H1 (cell line): ENCODE measurements at regions not wholly inside any gene's neighbourhood (a gene's known extent, or its start where the extent isn't known, plus 50 kb on each side); places are given as distances from the start of the nearest gene placed in this dataset.

Experiments
- CTCF ChIA-PET: fragments of 300-600 bp; sonication (Branson Sonifier 250); formaldehyde crosslinking; loops from one replicate; lab custom pipeline; 2021; ENCODE audit not compliant: partially characterized antibody; lab: Charles Lee
- POLR2A ChIA-PET: fragments of 300-600 bp; sonication (Branson Sonifier 250); formaldehyde crosslinking; loops from one replicate; lab custom pipeline; 2021; ENCODE audit warnings: inconsistent platforms; ENCODE audit not compliant: partially characterized antibody; lab: Charles Lee
- DNase-seq, 2 experiments: peaks; one replicate each; pipeline versions ENCODE4 v3.0.0 to v3.0.0-alpha.2; 2010 to 2022; ENCODE audit warnings: low spot score in 2 of 2, low read depth in 1 of 2, mixed read lengths in 1 of 2
- FAIRE-seq: peaks from 2 replicates; lab custom pipeline; 2011; peaks lifted over from hg19 to GRCh38; lab: Jason Lieb, UNC
- H2AFZ ChIP-seq: 2 replicates; pipeline ENCODE4 v1.8.1; 2012; ENCODE audit warnings: low read length, inconsistent platforms
- H2AK5ac ChIP-seq: 2 replicates; pipeline ENCODE4 v1.6.1; 2013; ENCODE audit warnings: low read depth, low read length
- H2BK120ac ChIP-seq: replicated peaks from 2 replicates; pipeline ENCODE3; 2013; ENCODE audit warnings: low read depth, low read length, inconsistent platforms
- H2BK12ac ChIP-seq: 2 replicates; pipeline ENCODE4 v1.6.1; 2013; ENCODE audit warnings: low read depth, low read length
- H2BK15ac ChIP-seq: 2 replicates; pipeline ENCODE4 v1.6.1; 2013; ENCODE audit warnings: low read length
- H2BK20ac ChIP-seq: 2 replicates; pipeline ENCODE4 v1.6.1; 2013; ENCODE audit warnings: low read length
- H2BK5ac ChIP-seq: 2 replicates; pipeline ENCODE4 v1.6.1; 2013; ENCODE audit warnings: low read depth, low read length
- H3K14ac ChIP-seq: 2 replicates; pipeline ENCODE4 v1.6.1; 2013; ENCODE audit warnings: inconsistent platforms; ENCODE audit not compliant: insufficient read length
- H3K18ac ChIP-seq: 2 replicates; pipeline ENCODE4 v1.6.1; 2013; ENCODE audit warnings: low read length; ENCODE audit errors: extremely low read depth
- H3K23ac ChIP-seq: 2 replicates; pipeline ENCODE4 v1.6.1; 2013; ENCODE audit warnings: inconsistent platforms; ENCODE audit not compliant: insufficient read length
- H3K23me2 ChIP-seq: 2 replicates; pipeline ENCODE4 v1.6.1; 2013; ENCODE audit warnings: low read depth, low read length
- H3K27ac ChIP-seq: 2 replicates; pipeline ENCODE4 v1.6.1; 2011; ENCODE audit warnings: low read depth, low read length, inconsistent platforms
- H3K27me3 ChIP-seq, 4 experiments: replicated peaks in 1 of 4; 1 replicate in 1 of 4; 2 replicates in 3 of 4; pipeline versions ENCODE4 v1.6.1 to v1.8.1; 2011 to 2013; ENCODE audit warnings: low read length in 3 of 4, mild to moderate bottlenecking in 3 of 4, inconsistent platforms in 2 of 4, mixed read lengths in 2 of 4, moderate library complexity in 1 of 4; ENCODE audit not compliant: control insufficient read depth in 3 of 4, insufficient read depth in 3 of 4; ENCODE audit errors: extremely low read depth in 1 of 4
- H3K36me3 ChIP-seq, 4 experiments: 2 replicates each; pipeline versions ENCODE4 v1.6.1 to v1.8.1; 2011 to 2013; ENCODE audit warnings: mild to moderate bottlenecking in 4 of 4, low read length in 3 of 4, moderate library complexity in 2 of 4, control low read depth in 1 of 4, inconsistent platforms in 1 of 4; ENCODE audit not compliant: insufficient read depth in 4 of 4, control insufficient read depth in 2 of 4
- H3K4ac ChIP-seq: replicated peaks from 2 replicates; pipeline ENCODE3; 2013; ENCODE audit warnings: low read length, low read depth, mixed read lengths, inconsistent platforms; ENCODE audit not compliant: insufficient read length
- H3K4me1 ChIP-seq, 4 experiments: replicated peaks in 1 of 4; 1 replicate in 1 of 4; 2 replicates in 3 of 4; pipeline versions ENCODE4 v1.6.1 to v1.8.1; 2011 to 2013; ENCODE audit warnings: low read length in 3 of 4, inconsistent platforms in 2 of 4, mixed read lengths in 1 of 4; ENCODE audit not compliant: insufficient read depth in 4 of 4, control insufficient read depth in 3 of 4
- H3K4me2 ChIP-seq, 2 experiments: 2 replicates each; pipeline versions ENCODE4 v1.6.1 to v1.8.1; 2011 to 2013; ENCODE audit warnings: low read depth in 2 of 2, low read length in 2 of 2, control low read depth in 1 of 2, inconsistent platforms in 1 of 2, mild to moderate bottlenecking in 1 of 2; ENCODE audit not compliant: insufficient read depth in 1 of 2
- H3K4me3 ChIP-seq, 4 experiments: fragments of 200-600, 300-600 bp in 1 of 4; sonication (generic), shearing (Covaris generic), sonication (Bioruptor Twin) in 1 of 4; 2 replicates each; pipeline versions ENCODE4 v1.5.1 to v1.8.1; 2011 to 2016; ENCODE audit warnings: low read length in 4 of 4, low read depth in 3 of 4, control low read depth in 2 of 4, inconsistent platforms in 2 of 4, mild to moderate bottlenecking in 2 of 4, mixed read lengths in 1 of 4, moderate library complexity in 1 of 4; ENCODE audit not compliant: insufficient read depth in 2 of 4; ENCODE audit errors: extremely low read depth in 1 of 4
- H3K56ac ChIP-seq: replicated peaks from 2 replicates; pipeline ENCODE3; 2013; ENCODE audit warnings: low read depth, mild to moderate bottlenecking, mixed read lengths, low read length, inconsistent platforms; ENCODE audit not compliant: insufficient read length
- H3K79me1 ChIP-seq: 2 replicates; pipeline ENCODE4 v1.6.1; 2013; ENCODE audit warnings: low read depth, low read length, control low read depth
- H3K79me2 ChIP-seq, 2 experiments: 2 replicates each; pipeline versions ENCODE4 v1.6.1 to v1.8.1; 2012 to 2013; ENCODE audit warnings: low read length in 2 of 2, mild to moderate bottlenecking in 2 of 2, inconsistent platforms in 1 of 2; ENCODE audit not compliant: insufficient read depth in 2 of 2, control insufficient read depth in 1 of 2
- H3K9ac ChIP-seq, 4 experiments: replicated peaks in 1 of 4; 1 replicate in 1 of 4; 2 replicates in 3 of 4; pipeline versions ENCODE4 v1.6.1 to v1.8.1; 2011 to 2013; ENCODE audit warnings: low read depth in 3 of 4, low read length in 3 of 4, control low read depth in 2 of 4, mild to moderate bottlenecking in 2 of 4, moderate library complexity in 2 of 4, inconsistent platforms in 1 of 4; ENCODE audit errors: extremely low read depth in 1 of 4
- H3K9me3 ChIP-seq, 2 experiments: 2 replicates each; pipeline versions ENCODE4 v1.6.1 to v1.8.1; 2012 to 2013; ENCODE audit warnings: mild to moderate bottlenecking in 2 of 2, moderate library complexity in 2 of 2, control low read depth in 1 of 2, inconsistent platforms in 1 of 2, low read depth in 1 of 2, low read length in 1 of 2, mixed read lengths in 1 of 2; ENCODE audit not compliant: insufficient read depth in 2 of 2
- H4K20me1 ChIP-seq, 2 experiments: replicated peaks in 1 of 2; 2 replicates each; pipeline versions ENCODE3 to v1.8.1; 2011 to 2013; ENCODE audit warnings: inconsistent platforms in 2 of 2, low read length in 2 of 2, mild to moderate bottlenecking in 1 of 2; ENCODE audit not compliant: insufficient read depth in 2 of 2, control insufficient read depth in 1 of 2
- H4K5ac ChIP-seq: 2 replicates; pipeline ENCODE4 v1.6.1; 2013; ENCODE audit warnings: low read length, low read depth, mixed read lengths, inconsistent platforms; ENCODE audit not compliant: insufficient read length
- H4K8ac ChIP-seq: 2 replicates; pipeline ENCODE4 v1.8.0; 2013; ENCODE audit warnings: mild to moderate bottlenecking, moderate library complexity, low read length, inconsistent platforms; ENCODE audit not compliant: insufficient read depth; ENCODE audit errors: extremely low read depth
- H4K91ac ChIP-seq: replicated peaks from 2 replicates; pipeline ENCODE3; 2013; ENCODE audit warnings: low read length, mixed read lengths, inconsistent platforms; ENCODE audit not compliant: insufficient read length
- CEBPB ChIP-seq: IDR thresholded peaks from 2 replicates; pipeline ENCODE4 v1.6.1; 2012; ENCODE audit warnings: low read depth, low read length
- EGR1 ChIP-seq: IDR thresholded peaks from 2 replicates; pipeline ENCODE4 v1.6.1; 2011; ENCODE audit warnings: low read depth, low read length, borderline replicate concordance
- EP300 ChIP-seq, 2 experiments: IDR thresholded peaks; 1 replicate in 1 of 2; 2 replicates in 1 of 2; pipeline ENCODE4 v1.6.1; 2011 to 2012; ENCODE audit warnings: low read depth in 2 of 2, low read length in 2 of 2, mild to moderate bottlenecking in 2 of 2, borderline replicate concordance in 1 of 2, inconsistent platforms in 1 of 2, moderate library complexity in 1 of 2
- FOSL1 ChIP-seq: IDR thresholded peaks from 2 replicates; pipeline ENCODE4 v1.6.1; 2011; ENCODE audit warnings: mild to moderate bottlenecking, low read depth, low read length, moderate library complexity; ENCODE audit not compliant: insufficient read depth
- PHF8 ChIP-seq: fragments of 200-600 bp; sonication (generic); conservative IDR thresholded peaks from 2 replicates; pipeline ENCODE4 v1.7.1; 2012; ENCODE audit warnings: low read depth, mild to moderate bottlenecking, inconsistent platforms, low read length, moderate library complexity
- RNF2 ChIP-seq: fragments of 200-900, 300-1000 bp; sonication (generic); IDR thresholded peaks from 2 replicates; pipeline ENCODE4 v1.7.1; 2016; ENCODE audit warnings: borderline replicate concordance, low read depth, mild to moderate bottlenecking, antibody characterized with exemption, low read length; ENCODE audit not compliant: poor library complexity, severe bottlenecking; ENCODE audit errors: missing control alignments
- SP1 ChIP-seq: IDR thresholded peaks from 2 replicates; pipeline ENCODE4 v1.6.1; 2011; ENCODE audit warnings: low read depth, low read length
- TAF7 ChIP-seq: optimal IDR thresholded peaks from 2 replicates; pipeline ENCODE3; 2011; ENCODE audit warnings: low read depth, mild to moderate bottlenecking, inconsistent platforms, low read length, moderate library complexity, borderline replicate concordance
- WGBS, 2 experiments: shearing (Covaris generic) in 1 of 2; methylation state at CpG; one replicate each; pipeline versions ENCODE4 v1.1.6 to v1.1.7; 2013 to 2015; ENCODE audit warnings: low lambda C conversion rate in 2 of 2, mixed read lengths in 2 of 2, inconsistent platforms in 1 of 2, low coverage in 1 of 2, missing lambda C conversion rate in 1 of 2; ENCODE audit not compliant: insufficient replicate concordance in 2 of 2, insufficient coverage in 1 of 2, insufficient read length in 1 of 2; ENCODE audit errors: extremely low coverage in 1 of 2, missing lambda C conversion rate in 1 of 2; 5-methylcytosine and 5-hydroxymethylcytosine counted together
- TF ChIP-seq, protein P1 (sequence below): IDR thresholded peaks from 2 replicates; pipeline ENCODE4 v1.6.1; 2011; ENCODE audit warnings: low read length, improper control_type of control experiment

DNA sequence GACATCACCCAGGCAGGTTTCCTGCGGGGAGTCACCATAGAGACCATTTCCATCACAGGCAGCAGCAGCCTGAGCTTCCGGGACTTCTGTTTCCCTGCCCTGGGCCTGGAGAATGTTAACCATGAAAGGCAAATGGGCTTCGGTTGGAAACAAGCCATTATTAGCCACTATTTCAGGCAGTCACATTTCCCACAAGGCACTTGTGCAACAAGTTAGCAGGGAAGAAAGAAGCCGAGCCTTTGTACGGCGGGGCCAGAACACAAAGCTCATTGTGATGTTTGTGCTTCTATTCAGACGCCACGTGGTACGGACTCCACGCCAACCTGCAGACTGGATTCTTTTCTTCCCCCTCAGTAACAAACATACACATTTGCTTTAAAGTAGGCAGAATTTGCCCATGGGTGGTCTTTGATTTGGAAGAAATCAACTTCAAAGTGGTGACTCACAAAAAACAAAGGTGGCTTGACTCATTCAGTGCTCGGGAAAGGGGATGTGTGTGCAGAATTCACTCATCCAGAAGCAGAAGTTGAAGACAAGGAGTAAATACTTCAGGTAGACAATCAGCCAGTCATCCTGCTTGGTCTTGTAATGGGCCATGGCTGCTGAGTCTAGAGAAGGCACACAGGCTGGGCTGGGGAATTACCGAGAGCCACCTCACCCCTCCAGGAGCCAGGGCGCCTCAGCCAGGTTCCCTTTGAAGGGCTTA is 154.2 kb upstream of the PRMT8 start:
- H2BK15ac ChIP-seq: no peak overlapping the region; the same call in 1 of the 2 replicates
- H3K23me2 ChIP-seq: no peaks in the 10 kb centered on the region
- no peak overlapping the region for H3K18ac ChIP-seq
- POLR2A ChIA-PET: no interaction called here
- no peaks in the 10 kb centered on the region for H3K79me1 ChIP-seq
- no peak overlapping the region for H3K4me3 ChIP-seq
- 80% methylated on average over 9 of the region's 13 CpGs; no CpG with 5 or more reads in 1 of the 2 experiments for WGBS, 2 experiments
- H4K91ac ChIP-seq: no peak overlapping the region
- H3K56ac ChIP-seq: no peak overlapping the region
- H2BK5ac ChIP-seq: no peak overlapping the region
- CTCF ChIA-PET: interaction anchor here (0.7 to 5.9 kb wide), 6 partner anchors 12 to 255 kb away, joined by 3 to 41 read pairs (median 6); no protein-coding TSS in a partner anchor
- H3K14ac ChIP-seq: no peak overlapping the region
- H3K4ac ChIP-seq: no peak overlapping the region
- H4K20me1 ChIP-seq: no peaks in the 10 kb centered on the region
- H2BK12ac ChIP-seq: no peak overlapping the region
- no peak overlapping the region for H2BK120ac ChIP-seq
- H3K4me2 ChIP-seq: no peak overlapping the region
- H3K27me3 ChIP-seq: peaks cover 0 to 1% (median 0%) of the 10 kb centered on the region in 4 experiments; a peak in 1 of 7 replicates
- DNase-seq (no peak), FAIRE-seq (no peak)
- H3K9ac ChIP-seq: no peak overlapping the region
- H2BK20ac ChIP-seq: no peak overlapping the region
- H4K5ac ChIP-seq: no peak overlapping the region
- H3K9me3 ChIP-seq: no peaks in the 10 kb centered on the region
- peaks cover 4 to 19% (median 8%) of the 10 kb centered on the region in 4 experiments for H3K4me1 ChIP-seq
- H3K79me2 ChIP-seq: no peaks in the 10 kb centered on the region
- no peak overlapping the region for H2AFZ ChIP-seq
- no peak overlapping the region for H3K23ac ChIP-seq
- no peaks in the 10 kb centered on the region for H3K36me3 ChIP-seq
- H4K8ac ChIP-seq: no peak overlapping the region; the same call in 1 of the 2 replicates
- H2AK5ac ChIP-seq: no peak overlapping the region
- H3K27ac ChIP-seq: no peak overlapping the region
- TF ChIP-seq PHF8: no peak
- TF ChIP-seq CEBPB: no peak
- no peak for TF ChIP-seq TAF7
- no peak for TF ChIP-seq RNF2
- no peak for TF ChIP-seq EGR1
- TF ChIP-seq EP300 (IDR thresholded peaks at IDR 0.05; ENCODE audit: borderline replicate concordance in 1 of 2, low read depth in 2 of 2, low read length in 2 of 2): no peak
- TF ChIP-seq, protein P1, sequence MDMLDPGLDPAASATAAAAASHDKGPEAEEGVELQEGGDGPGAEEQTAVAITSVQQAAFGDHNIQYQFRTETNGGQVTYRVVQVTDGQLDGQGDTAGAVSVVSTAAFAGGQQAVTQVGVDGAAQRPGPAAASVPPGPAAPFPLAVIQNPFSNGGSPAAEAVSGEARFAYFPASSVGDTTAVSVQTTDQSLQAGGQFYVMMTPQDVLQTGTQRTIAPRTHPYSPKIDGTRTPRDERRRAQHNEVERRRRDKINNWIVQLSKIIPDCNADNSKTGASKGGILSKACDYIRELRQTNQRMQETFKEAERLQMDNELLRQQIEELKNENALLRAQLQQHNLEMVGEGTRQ: no peak
- no peak for TF ChIP-seq FOSL1
- TF ChIP-seq SP1: no peak
